SK-N-SH treated with all-trans-retinoic acid at 6 μM for 48 hours (cell line): ENCODE measurements at regions not wholly inside any gene's neighbourhood (a gene's known extent, or its start where the extent isn't known, plus 50 kb on each side); places are given as distances from the start of the nearest gene placed in this dataset.

Experiments
- ARNTL ChIP-seq: fragments of 450-650 bp; formaldehyde crosslinking; IDR thresholded peaks from 2 replicates; pipeline ENCODE4 v1.5.0; 2020; ENCODE audit warnings: low read depth, mild to moderate bottlenecking, moderate library complexity, borderline replicate concordance
- OSR1 ChIP-seq: fragments of 250-450 bp; sonication (Bioruptor Pico); IDR thresholded peaks from 2 replicates; pipeline ENCODE4 v1.8.0; 2022; ENCODE audit warnings: moderate library complexity, mild to moderate bottlenecking, inconsistent platforms
- ZC3H10 ChIP-seq: fragments of 250-450 bp; sonication (Bioruptor Pico); IDR thresholded peaks from 2 replicates; pipeline ENCODE4 v1.5.1; 2021; ENCODE audit warnings: mild to moderate bottlenecking, moderate library complexity

DNA sequence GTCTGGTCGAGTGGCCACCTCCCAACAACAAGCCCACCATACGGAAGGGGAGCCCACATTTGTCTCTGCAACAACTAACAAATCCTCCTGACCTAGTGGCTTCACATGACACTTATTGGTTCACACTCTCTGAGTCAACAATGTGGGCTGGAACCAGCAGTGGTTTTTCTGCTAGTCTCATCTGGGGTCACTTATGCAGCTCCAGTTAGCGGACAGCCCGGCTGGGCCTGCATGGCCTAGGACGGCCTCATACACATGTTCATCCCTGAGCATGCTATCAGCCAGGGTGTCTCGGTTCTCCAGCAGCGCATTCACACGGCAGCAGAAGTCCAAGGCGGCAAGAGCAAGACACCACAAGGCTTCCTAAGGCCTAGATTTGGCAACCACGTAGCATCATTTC lies 281.7 kb downstream of the XXYLT1 start:
- TF ChIP-seq OSR1: no peak
- TF ChIP-seq ZC3H10 (CRISPR knock-in tag): no peak
- TF ChIP-seq ARNTL (CRISPR knock-in tag): no peak
